Vagina (tissue), 2 donors: ENCODE measurements at regions not wholly inside any gene's neighbourhood (a gene's known extent, or its start where the extent isn't known, plus 50 kb on each side); places are given as distances from the start of the nearest gene placed in this dataset.

Experiments
- CTCF ChIP-seq, 3 experiments: fragments of 450-650 bp in 2 of 3; fragments of 200-600 bp in 1 of 3; sonication (generic) in 1 of 3; IDR thresholded peaks; one replicate each; pipeline ENCODE4 v1.5.1; 2017 to 2019; ENCODE audit warnings: antibody characterized with exemption in 3 of 3, mild to moderate bottlenecking in 2 of 3, moderate library complexity in 2 of 3
- POLR2AphosphoS5 ChIP-seq, 2 donors: sonication (generic); formaldehyde crosslinking; IDR thresholded peaks; one replicate each; pipeline ENCODE4 v1.9.0; 2017; ENCODE audit warnings: antibody characterized with exemption in 2 of 2, mild to moderate bottlenecking in 2 of 2, low read depth in 1 of 2; ENCODE audit not compliant: insufficient read depth in 1 of 2

- TF ChIP-seq POLR2AphosphoS5 (IDR thresholded peaks at IDR 0.05; ENCODE audit: insufficient read depth in 1 of 2, low read depth in 1 of 2) (no peak), CTCF (IDR thresholded peaks at IDR 0.05) (no peak)
These were observed 81.0 kb upstream of the UBAC2 start for GRCh38 chr13:99119656-99120055.
